ENCODE measurements at regions not wholly inside any gene's neighbourhood (a gene's known extent, or its start where the extent isn't known, plus 50 kb on each side); places are given as distances from the start of the nearest gene placed in this dataset.

DNA sequence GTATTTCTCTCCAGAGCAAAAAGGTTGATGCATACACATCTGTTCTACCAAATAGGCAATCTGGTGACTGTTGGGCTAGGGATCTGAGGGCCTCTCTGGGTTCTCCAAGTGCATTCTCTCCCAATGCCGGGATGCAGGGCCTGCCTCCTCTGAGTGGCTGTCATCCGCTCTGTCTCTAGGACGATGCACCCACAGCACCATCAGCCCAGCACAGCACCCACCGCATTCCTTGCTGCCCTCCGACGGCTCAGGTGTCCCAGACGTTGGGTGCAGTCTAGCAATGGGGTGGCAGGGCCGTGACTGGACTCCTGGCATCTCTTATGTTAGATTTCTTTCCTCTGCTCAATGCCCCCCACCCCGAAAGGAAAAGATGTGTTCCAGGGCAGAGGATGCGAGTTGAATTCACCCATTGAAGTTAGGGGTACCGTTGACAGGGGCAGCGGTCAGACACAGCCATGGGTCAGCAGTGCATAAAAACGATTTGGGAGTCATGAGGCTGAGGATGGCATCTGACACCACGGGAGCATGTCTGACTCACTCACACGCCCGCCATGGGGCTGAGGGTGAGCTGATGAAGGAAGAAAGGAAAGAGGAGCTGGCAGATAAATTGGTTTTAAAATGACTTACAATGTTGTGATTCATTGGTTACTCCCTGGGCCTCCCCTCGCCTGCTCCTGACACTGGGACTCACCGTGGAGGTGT is 93.2 kb upstream of the C14orf180 start:
- ATAC-seq (no peak), DNase-seq (ENCODE audit: extremely low read depth in 1 of 4, low spot score in 3 of 4) (no peak), FAIRE-seq (no peak)
- Histone ChIP-seq H3K4me2 (ENCODE audit: insufficient read depth, low read length) (no peak overlapping the region), H3K9me1 (ENCODE audit: control insufficient read depth, insufficient read depth, low read length) (no peaks in the 10 kb centered on the region), H3K27ac (ENCODE audit: extremely low read depth, low read depth, low read length) (no peak overlapping the region), H3K4me3 (no peak overlapping the region), H3K79me2 (ENCODE audit: control insufficient read depth, insufficient read depth, low read length) (no peaks in the 10 kb centered on the region), H3K4me1 (replicated peaks in 1 of 2; ENCODE audit: control insufficient read depth in 2 of 2, insufficient read depth in 2 of 2, low read length in 2 of 2) (no peaks in the 10 kb centered on the region), H3K36me3 (ENCODE audit: control insufficient read depth, insufficient read depth, low read length) (no peaks in the 10 kb centered on the region), H3K9ac (ENCODE audit: insufficient read depth in 1 of 2, low read depth in 2 of 2, low read length in 2 of 2) (no peak overlapping the region), H2AFZ (ENCODE audit: low read depth, low read length) (no peak overlapping the region), H3K27me3 (ENCODE audit: control insufficient read depth in 2 of 2, insufficient read depth in 2 of 2, low read length in 2 of 2) (peaks cover 0 to 5% of the 10 kb centered on the region in 2 experiments; a peak in 1 of 5 replicates), H3K9me3 (replicated peaks; ENCODE audit: control insufficient read depth, insufficient read depth, low read depth, low read length) (no peaks in the 10 kb centered on the region), H4K20me1 (replicated peaks; ENCODE audit: control insufficient read depth, insufficient read depth, low read length) (no peaks in the 10 kb centered on the region)
- 2% methylated on average over 16 of the region's 18 CpGs for WGBS (ENCODE audit: insufficient coverage, low coverage, missing lambda C conversion rate)
- CTCF ChIA-PET (ENCODE audit: low intra/inter-chr PET ratio), result no interaction called here
- POLR2A ChIA-PET, result no interaction called here
- BruUV-seq (replicated peaks), result no TSS peak
- in situ Hi-C loops (cut with MboI), result no loop called here
- intact Hi-C loops (cut with micrococcal nuclease), result no loop called here
- TF ChIP-seq JUN (IDR thresholded peaks at IDR 0.05; ENCODE audit: borderline replicate concordance, low read depth, low read length) (no peak), JUN (CRISPR knock-in tag; IDR thresholded peaks at IDR 0.05; ENCODE audit: borderline replicate concordance) (no peak), BRD4 (IDR thresholded peaks at IDR 0.05) (no peak), ZZZ3 (IDR thresholded peaks at IDR 0.05) (no peak), TBL1XR1 (IDR thresholded peaks at IDR 0.05; ENCODE audit: low read length in 2 of 2) (no peak), NFRKB (IDR thresholded peaks at IDR 0.05; ENCODE audit: low read depth) (no peak), KDM1A (IDR thresholded peaks at IDR 0.05) (no peak), ZBED1 (IDR thresholded peaks at IDR 0.05) (no peak), KAT2B (IDR thresholded peaks at IDR 0.05; ENCODE audit: low read depth, low read length) (no peak)
- TF ChIP-seq, protein P1, sequence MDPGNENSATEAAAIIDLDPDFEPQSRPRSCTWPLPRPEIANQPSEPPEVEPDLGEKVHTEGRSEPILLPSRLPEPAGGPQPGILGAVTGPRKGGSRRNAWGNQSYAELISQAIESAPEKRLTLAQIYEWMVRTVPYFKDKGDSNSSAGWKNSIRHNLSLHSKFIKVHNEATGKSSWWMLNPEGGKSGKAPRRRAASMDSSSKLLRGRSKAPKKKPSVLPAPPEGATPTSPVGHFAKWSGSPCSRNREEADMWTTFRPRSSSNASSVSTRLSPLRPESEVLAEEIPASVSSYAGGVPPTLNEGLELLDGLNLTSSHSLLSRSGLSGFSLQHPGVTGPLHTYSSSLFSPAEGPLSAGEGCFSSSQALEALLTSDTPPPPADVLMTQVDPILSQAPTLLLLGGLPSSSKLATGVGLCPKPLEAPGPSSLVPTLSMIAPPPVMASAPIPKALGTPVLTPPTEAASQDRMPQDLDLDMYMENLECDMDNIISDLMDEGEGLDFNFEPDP (CRISPR knock-in tag; IDR thresholded peaks at IDR 0.05), result no peak
- TF ChIP-seq, protein P2, sequence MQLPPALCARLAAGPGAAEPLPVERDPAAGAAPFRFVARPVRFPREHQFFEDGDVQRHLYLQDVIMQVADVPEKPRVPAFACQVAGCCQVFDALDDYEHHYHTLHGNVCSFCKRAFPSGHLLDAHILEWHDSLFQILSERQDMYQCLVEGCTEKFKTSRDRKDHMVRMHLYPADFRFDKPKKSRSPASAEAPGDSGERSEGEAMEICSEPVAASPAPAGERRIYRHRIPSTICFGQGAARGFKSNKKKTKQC (CRISPR knock-in tag; IDR thresholded peaks at IDR 0.05), result no peak
- TF ChIP-seq, protein P3, sequence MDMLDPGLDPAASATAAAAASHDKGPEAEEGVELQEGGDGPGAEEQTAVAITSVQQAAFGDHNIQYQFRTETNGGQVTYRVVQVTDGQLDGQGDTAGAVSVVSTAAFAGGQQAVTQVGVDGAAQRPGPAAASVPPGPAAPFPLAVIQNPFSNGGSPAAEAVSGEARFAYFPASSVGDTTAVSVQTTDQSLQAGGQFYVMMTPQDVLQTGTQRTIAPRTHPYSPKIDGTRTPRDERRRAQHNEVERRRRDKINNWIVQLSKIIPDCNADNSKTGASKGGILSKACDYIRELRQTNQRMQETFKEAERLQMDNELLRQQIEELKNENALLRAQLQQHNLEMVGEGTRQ (CRISPR knock-in tag; IDR thresholded peaks at IDR 0.05), result no peak
- TF ChIP-seq, protein P4, sequence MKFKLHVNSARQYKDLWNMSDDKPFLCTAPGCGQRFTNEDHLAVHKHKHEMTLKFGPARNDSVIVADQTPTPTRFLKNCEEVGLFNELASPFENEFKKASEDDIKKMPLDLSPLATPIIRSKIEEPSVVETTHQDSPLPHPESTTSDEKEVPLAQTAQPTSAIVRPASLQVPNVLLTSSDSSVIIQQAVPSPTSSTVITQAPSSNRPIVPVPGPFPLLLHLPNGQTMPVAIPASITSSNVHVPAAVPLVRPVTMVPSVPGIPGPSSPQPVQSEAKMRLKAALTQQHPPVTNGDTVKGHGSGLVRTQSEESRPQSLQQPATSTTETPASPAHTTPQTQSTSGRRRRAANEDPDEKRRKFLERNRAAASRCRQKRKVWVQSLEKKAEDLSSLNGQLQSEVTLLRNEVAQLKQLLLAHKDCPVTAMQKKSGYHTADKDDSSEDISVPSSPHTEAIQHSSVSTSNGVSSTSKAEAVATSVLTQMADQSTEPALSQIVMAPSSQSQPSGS (CRISPR knock-in tag; IDR thresholded peaks at IDR 0.05), result no peak
- TF ChIP-seq, protein P5, sequence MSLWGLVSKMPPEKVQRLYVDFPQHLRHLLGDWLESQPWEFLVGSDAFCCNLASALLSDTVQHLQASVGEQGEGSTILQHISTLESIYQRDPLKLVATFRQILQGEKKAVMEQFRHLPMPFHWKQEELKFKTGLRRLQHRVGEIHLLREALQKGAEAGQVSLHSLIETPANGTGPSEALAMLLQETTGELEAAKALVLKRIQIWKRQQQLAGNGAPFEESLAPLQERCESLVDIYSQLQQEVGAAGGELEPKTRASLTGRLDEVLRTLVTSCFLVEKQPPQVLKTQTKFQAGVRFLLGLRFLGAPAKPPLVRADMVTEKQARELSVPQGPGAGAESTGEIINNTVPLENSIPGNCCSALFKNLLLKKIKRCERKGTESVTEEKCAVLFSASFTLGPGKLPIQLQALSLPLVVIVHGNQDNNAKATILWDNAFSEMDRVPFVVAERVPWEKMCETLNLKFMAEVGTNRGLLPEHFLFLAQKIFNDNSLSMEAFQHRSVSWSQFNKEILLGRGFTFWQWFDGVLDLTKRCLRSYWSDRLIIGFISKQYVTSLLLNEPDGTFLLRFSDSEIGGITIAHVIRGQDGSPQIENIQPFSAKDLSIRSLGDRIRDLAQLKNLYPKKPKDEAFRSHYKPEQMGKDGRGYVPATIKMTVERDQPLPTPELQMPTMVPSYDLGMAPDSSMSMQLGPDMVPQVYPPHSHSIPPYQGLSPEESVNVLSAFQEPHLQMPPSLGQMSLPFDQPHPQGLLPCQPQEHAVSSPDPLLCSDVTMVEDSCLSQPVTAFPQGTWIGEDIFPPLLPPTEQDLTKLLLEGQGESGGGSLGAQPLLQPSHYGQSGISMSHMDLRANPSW (CRISPR knock-in tag; IDR thresholded peaks at IDR 0.05), result no peak

Measured in K562 (cell line).